HG03139 (cell line): ENCODE measurements at regions not wholly inside any gene's neighbourhood (a gene's known extent, or its start where the extent isn't known, plus 50 kb on each side); places are given as distances from the start of the nearest gene placed in this dataset.

Experiments
- ATAC-seq: cut with Tn5 transposase; IDR thresholded peaks from one replicate; pipeline ENCODE4 v1.9.1; 2021; ENCODE audit not compliant: unreplicated experiment

- ATAC-seq = no peak
Measured at GRCh38 chr13:107585469-107586180, 629.7 kb downstream of the LIG4 start.

DNA sequence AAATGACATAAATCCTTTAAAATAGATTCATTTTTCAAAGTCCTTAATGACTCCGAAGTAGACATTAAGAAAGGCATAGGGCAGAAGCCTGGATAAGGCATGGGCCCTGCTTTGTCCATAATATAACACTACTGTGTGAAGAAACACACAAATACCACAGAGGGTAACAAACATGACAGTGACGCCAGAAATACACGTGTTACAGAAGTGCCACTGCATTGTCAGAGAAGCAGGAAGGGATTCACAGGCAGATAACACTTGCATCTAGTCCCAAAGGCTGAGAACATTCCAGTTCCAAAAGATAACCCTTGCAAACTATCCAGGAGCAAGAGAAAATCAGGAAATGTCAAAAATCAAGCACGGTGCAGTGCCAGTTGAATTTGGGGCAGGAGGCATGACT, 633.2 kb downstream of the LIG4 start:
- ATAC-seq = no peak

GRCh38 chr13:107580741-107581412, 634.5 kb downstream of the LIG4 start:
- no peak for ATAC-seq

GRCh38 chr13:107576430-107576829, 638.9 kb downstream of the LIG4 start:
- ATAC-seq = no peak

GRCh38 chr13:107574517-107575210, 640.7 kb downstream of the LIG4 start:
- ATAC-seq = no peak

DNA sequence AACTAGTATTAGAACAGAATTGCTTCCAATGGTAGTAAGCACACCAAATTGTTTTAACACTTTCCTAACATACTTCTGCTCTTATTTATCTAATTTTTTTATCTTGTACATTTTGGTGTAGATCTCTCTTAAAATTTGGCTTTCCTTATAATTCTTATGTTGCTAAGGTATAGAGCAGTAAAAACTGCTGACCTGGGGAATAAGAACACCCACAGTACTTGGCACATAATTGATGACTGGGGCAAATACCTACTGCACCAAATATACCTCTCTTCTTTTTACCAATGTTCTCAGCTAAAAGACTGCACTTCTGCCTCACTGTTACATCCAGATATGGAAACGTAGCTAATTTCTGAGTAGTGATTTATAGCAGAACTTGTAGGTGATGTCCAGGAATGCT, 642.2 kb downstream of the LIG4 start:
- ATAC-seq = no peak

- no peak for ATAC-seq
Measured at GRCh38 chr13:107572156-107572555, 643.2 kb downstream of the LIG4 start.

GRCh38 chr13:107568181-107568580, 647.2 kb downstream of the LIG4 start:
- ATAC-seq = no peak

DNA sequence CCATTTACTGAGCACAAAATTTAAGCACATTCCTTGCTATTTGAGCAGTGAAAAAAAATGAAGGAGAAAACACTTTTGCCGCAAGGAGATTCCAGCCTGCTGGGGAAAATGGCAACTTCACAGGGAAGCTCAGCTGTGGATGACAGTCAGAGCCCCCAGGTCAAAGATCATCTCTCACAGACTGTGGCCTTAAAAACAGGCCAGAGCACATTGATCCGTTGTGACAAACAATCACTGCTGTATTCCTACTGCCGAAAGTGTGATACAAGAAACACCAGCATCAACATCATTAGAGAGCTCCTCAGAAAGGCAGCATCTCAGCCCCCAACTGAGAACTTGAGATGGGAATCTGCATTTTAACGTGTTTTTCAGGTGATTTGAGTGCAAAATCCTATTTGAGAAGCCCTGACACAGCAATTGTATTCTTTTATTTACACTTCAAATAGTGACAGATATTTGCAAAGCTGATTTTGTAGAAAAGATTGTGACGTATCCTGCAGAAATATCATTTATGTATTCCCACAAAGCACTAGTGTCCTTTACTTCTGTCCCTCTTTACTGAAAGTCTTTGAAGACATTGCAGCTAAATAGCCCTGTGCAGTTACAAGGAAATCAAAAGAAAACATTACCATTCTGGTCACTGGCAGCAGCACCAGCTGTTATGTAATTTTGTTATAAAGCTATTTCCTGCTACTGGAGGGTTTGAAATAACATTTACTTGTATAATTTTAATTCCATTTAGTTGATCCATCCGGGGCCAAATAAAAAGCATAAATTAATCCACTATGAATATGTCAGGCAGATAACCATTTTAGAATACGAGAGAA, 652.0 kb downstream of the LIG4 start:
- ATAC-seq = no peak

DNA sequence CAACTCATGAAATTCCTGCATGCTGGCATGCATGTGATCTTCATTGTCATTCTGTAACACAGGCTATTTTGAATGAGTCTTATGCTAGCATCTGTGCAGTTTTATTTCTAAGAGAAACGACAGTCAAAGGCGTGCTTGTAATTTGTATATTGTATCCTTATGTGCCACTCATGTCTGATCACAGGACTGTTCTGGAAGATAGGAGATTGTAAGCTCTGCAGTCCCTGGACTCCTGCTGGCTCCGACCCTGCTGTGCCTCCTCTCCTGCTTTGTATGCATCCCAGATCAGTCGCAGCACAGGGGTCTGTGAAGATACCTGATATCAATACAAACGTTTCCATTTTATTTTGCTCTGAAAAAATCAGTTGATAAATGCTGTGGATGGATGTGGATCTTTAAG, 653.1 kb downstream of the LIG4 start:
- ATAC-seq = no peak

- ATAC-seq = no peak
Measured at GRCh38 chr13:107554460-107554859, 660.9 kb downstream of the LIG4 start.

DNA sequence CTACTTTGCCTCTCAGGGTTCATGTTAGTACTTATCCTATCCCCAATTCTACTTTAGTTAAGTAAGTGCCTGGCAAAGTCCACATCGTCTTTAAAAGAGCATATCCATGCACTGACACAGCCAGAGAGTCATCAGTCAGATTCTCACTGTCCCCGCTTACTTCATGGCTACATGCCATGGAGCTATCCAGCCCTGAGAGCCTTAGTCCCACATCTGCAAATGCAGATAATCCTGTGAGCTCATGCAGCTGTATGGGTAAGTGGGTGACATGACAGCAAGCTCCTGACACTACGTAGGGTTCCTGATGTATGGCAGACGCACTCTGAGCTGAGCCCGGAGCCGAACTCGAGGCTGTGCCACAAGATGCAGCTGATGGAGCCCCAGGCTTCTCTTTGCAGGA, 661.5 kb downstream of the LIG4 start:
- no peak for ATAC-seq

- ATAC-seq = no peak
Measured at GRCh38 chr13:107551521-107551920, 663.8 kb downstream of the LIG4 start.

DNA sequence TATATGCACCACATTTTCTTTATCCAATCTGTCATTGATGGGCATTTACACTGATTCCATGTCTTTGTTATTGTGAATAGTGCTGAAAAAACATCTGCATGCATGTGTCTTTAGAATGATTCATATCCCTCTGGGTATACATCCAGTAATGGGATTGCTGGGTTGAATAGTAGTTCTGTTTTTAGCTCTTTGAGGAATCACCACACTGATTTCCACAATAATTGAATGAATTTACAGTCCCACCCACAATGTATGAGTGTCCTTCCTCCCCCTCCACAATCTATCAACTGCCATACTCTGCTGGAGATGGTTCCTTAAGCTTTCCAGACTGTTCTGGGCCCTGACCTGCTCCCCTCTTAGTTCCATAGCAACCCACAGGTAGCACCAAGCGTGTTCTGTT, 667.0 kb downstream of the LIG4 start:
- no peak for ATAC-seq

DNA sequence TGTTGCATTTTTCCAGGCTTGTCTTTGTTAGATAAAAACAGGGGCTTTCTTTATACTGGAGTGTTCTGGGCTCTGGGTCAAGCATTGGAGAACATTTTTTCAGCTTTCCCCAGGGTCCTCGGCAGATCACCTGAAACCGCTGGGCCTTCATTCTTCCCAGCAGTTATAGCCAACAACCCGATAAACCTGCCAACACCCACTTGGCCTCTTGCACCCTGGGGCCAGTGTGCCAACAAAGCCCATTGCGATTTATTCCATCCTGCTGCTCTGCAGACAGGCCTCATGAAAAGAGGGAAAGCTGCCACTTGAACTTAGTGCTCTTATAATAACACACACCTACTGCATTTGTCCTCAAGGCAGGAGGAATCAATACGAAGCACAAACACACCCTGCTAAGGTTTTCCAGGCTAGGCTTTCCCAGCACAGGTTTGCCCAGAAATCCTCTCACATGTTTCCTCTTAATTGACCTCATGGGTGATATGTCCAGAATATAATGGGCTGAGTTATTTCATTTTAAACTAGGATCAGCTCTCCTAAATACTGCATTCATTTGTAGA, 669.3 kb downstream of the LIG4 start:
- ATAC-seq = no peak

GRCh38 chr13:107534548-107534947, 680.8 kb downstream of the LIG4 start:
- no peak for ATAC-seq

DNA sequence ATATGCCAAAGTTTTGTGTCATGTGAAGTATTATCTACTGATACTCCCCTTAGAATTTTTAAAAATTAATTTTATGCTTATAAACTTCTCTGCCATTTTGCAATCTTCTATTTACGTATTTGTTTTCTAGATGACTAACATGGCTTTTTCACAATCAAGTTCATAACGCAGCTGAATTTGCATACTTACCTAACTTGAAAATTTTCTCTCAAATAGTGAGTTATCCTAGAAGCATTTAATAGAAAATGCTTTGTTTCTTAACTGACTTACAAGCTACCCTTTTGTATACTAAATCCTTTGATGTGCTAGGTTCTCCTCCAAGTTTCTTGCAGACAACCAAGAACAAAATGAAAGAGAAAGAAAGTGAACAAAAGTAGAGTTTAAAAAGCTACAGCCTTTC, 683.5 kb downstream of the LIG4 start:
- no peak for ATAC-seq

GRCh38 chr13:107531180-107531579, 684.2 kb downstream of the LIG4 start:
- ATAC-seq = no peak

- no peak for ATAC-seq
Measured at GRCh38 chr13:107529035-107529434, 686.3 kb downstream of the LIG4 start.

DNA sequence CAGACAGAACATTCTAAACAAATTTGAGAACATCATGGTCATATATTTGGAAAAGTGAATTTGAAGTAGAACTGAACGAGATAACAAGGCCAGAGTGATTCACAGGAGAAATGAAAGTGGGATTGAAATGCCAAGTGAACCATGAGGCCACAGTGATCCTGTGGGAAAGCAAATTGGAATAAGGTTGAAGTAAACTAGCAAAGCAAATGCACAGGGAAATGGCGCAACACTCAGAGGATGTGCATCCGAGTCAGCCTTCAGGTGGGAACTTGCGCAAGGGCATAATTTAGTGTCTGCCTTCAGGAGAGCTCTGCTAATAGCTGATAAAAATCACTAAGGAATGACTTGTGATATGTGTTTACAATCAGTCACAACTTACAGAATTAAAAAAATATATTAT, 696.6 kb downstream of the LIG4 start:
- ATAC-seq = no peak

GRCh38 chr13:107518292-107518691, 697.0 kb downstream of the LIG4 start:
- no peak for ATAC-seq
